BJ (cell line): ENCODE measurements at regions not wholly inside any gene's neighbourhood (a gene's known extent, or its start where the extent isn't known, plus 50 kb on each side); places are given as distances from the start of the nearest gene placed in this dataset.

ENCODE experiments used
- CTCF ChIA-PET: fragments of 350-600 bp; formaldehyde crosslinking; extraction: SDS; loops from one replicate; lab custom pipeline; 2021; ENCODE audit warnings: antibody characterized with exemption, inconsistent platforms; lab: Yijun Ruan, JAX
- POLR2A ChIA-PET: fragments of 300-600 bp; sonication (Branson Sonifier 250); formaldehyde crosslinking; extraction: SDS; loops from one replicate; lab custom pipeline; 2021; ENCODE audit warnings: antibody characterized with exemption; lab: Charles Lee
- DNase-seq: peaks from one replicate; pipeline ENCODE4 v3.0.0-alpha.2; 2011; ENCODE audit warnings: low read depth
- H3K27me3 ChIP-seq: 2 replicates; pipeline ENCODE4 v1.6.0; 2011; ENCODE audit warnings: low read length; ENCODE audit not compliant: control insufficient read depth, insufficient read depth
- H3K36me3 ChIP-seq: 2 replicates; pipeline ENCODE4 v1.5.1; 2011; ENCODE audit warnings: low read length; ENCODE audit not compliant: control insufficient read depth, insufficient read depth
- H3K4me3 ChIP-seq: 2 replicates; pipeline ENCODE4 v1.5.1; 2011; ENCODE audit warnings: low read depth, mild to moderate bottlenecking, control low read depth, low read length
- TF ChIP-seq, protein P1 (sequence below): IDR thresholded peaks from 2 replicates; pipeline ENCODE4 v1.5.1; 2011; ENCODE audit warnings: low read depth, mild to moderate bottlenecking, control low read depth, inconsistent platforms, low read length, moderate library complexity; ENCODE audit not compliant: insufficient read depth

DNA sequence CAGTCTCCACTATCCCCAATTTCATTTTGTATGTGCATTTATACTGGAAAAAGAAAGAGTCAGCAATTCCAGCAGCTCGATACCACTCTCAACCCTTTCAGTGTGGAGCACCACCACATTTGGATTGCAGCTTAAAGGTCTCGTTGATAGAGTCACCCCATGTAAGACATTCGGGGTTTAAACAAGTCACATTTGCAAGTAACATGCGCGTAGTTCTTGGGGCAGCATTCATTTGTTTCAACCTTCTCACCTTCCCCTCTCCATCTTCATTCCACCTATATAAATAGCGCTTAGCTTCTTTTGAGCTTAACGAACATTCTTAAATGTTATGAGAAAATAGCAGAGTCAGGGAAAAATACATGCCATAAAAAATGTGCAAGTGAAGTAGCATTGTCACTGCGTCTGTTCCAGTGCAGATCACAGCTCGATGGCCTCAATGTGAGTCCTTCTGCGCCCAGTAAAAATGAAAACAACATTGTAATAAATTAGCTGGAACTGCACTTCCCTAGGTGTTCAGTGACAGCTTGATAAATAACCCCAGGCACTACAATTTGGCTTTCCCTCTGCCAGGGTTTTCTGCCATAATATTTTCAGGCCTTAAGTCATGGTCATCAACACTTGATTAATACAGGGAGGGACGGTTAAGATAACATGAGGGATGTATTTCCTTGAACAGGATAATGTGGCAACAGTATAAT is 737.8 kb upstream of the NRSN1 start:
- DNase-seq = no peak
- CTCF ChIA-PET = interaction anchor here (0.6 kb wide), 2 partner anchors 15 to 854 kb away, joined by 3 to 4 read pairs; no protein-coding TSS in a partner anchor
- no peaks in the 10 kb centered on the region for H3K36me3 ChIP-seq
- no peaks in the 10 kb centered on the region for H3K27me3 ChIP-seq
- no peak overlapping the region for H3K4me3 ChIP-seq
- TF ChIP-seq, protein P1, sequence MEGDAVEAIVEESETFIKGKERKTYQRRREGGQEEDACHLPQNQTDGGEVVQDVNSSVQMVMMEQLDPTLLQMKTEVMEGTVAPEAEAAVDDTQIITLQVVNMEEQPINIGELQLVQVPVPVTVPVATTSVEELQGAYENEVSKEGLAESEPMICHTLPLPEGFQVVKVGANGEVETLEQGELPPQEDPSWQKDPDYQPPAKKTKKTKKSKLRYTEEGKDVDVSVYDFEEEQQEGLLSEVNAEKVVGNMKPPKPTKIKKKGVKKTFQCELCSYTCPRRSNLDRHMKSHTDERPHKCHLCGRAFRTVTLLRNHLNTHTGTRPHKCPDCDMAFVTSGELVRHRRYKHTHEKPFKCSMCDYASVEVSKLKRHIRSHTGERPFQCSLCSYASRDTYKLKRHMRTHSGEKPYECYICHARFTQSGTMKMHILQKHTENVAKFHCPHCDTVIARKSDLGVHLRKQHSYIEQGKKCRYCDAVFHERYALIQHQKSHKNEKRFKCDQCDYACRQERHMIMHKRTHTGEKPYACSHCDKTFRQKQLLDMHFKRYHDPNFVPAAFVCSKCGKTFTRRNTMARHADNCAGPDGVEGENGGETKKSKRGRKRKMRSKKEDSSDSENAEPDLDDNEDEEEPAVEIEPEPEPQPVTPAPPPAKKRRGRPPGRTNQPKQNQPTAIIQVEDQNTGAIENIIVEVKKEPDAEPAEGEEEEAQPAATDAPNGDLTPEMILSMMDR = no peak
- POLR2A ChIA-PET = no interaction called here

DNA sequence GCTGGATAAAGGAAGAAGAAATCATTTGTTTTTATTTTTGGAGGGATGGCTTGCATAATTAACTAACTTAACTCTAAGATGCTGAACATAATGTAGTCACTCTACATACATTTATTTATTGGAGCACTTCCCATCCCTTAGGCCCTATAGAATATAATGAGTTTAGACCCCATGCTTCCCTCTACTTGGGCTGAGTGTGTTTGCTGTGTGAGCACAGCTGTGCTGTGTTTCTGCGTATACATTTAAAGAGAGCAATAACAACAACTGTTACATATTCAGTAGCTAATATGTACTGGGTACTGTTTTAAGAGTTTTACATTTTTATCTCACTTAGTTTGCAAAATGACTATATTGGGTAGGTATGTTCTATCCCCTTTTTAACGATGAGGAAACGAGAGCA is 736.6 kb upstream of the NRSN1 start:
- no peak for DNase-seq
- ChIA-PET POLR2A (no interaction called here), CTCF (no interaction called here)
- TF ChIP-seq, protein P1 = no peak
- Histone ChIP-seq H3K36me3 (no peaks in the 10 kb centered on the region), H3K27me3 (no peaks in the 10 kb centered on the region), H3K4me3 (no peak overlapping the region)

DNA sequence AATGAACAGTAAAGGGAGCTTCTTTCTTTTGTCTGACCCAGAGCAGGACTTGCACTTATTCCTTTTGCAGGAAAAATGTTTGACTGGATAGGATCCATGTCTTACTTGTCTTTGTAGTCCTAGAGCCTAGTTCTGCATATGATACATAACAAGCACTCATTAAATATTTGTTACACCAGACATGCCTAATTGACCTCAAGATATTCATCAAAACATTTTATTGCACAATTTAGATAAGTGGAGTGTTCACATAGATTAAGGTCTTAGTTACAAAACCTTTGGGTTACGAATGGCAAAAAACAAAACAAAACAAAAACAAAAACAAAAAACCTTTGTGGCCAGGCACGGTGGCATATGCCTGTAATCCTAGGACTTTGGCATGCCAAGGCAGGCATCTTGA is 735.8 kb upstream of the NRSN1 start:
- POLR2A ChIA-PET = no interaction called here
- no peaks in the 10 kb centered on the region for H3K27me3 ChIP-seq
- CTCF ChIA-PET = no interaction called here
- TF ChIP-seq, protein P1 = no peak
- DNase-seq = no peak
- H3K4me3 ChIP-seq = no peak overlapping the region
- no peaks in the 10 kb centered on the region for H3K36me3 ChIP-seq

DNA sequence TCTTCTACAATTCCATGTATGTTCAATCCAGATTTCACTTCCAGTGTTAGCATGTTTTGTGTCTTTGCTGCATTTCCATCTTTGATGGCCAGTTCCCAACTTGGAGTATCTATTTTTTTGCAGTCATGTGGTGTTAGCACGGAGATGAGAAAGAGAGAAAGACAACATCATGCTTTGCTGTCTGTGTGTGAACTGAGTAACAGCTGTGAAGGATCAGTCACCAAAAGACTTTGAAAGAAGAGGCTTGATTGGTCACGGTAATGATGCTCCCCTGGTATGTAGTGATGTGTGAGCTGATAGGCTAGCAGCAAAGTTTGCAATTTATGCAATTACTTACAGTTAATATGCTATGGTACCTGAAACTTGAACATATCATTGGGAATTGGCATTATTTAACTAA is 731.3 kb upstream of the NRSN1 start:
- ChIA-PET CTCF (no interaction called here), POLR2A (no interaction called here)
- no peaks in the 10 kb centered on the region for H3K27me3 ChIP-seq
- TF ChIP-seq, protein P1 = no peak
- no peak for DNase-seq
- no peak overlapping the region for H3K4me3 ChIP-seq
- H3K36me3 ChIP-seq = no peaks in the 10 kb centered on the region

DNA sequence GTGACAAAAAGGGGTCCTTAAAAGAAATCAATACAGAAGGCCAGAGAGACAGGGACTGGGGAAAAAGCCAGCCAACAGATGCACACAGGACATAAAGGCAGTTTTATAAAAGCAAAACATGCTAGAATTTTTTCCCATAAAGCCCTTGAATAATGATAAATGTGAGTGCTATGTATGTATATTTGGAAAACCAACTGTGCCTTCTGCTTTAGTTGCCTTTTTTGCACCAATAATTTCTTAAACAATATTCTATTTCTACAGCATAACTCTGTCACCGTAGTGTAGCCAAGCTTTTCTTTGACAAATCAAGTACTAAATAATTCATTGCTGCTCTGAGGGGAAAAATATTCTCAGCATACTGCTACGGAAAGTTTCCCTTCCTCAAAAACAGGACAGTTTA is 730.6 kb upstream of the NRSN1 start:
- no peaks in the 10 kb centered on the region for H3K27me3 ChIP-seq
- ChIA-PET CTCF (no interaction called here), POLR2A (no interaction called here)
- TF ChIP-seq, protein P1 = no peak
- H3K4me3 ChIP-seq = no peak overlapping the region
- no peak for DNase-seq
- no peaks in the 10 kb centered on the region for H3K36me3 ChIP-seq
